ENCODE measurements at regions not wholly inside any gene's neighbourhood (a gene's known extent, or its start where the extent isn't known, plus 50 kb on each side); places are given as distances from the start of the nearest gene placed in this dataset.
A peak's percentile ranks its signal among the peaks of the same experiment; 100 is the strongest.

- no peak for DNase-seq (ENCODE audit: low read depth)
- TF ChIP-seq CTCF (IDR thresholded peaks at IDR 0.05; ENCODE audit: insufficient read depth, low read length) = peak; percentile 7
- H3K4me3 ChIP-seq (ENCODE audit: low read depth, low read length) = no peak overlapping the region
Observed at GRCh38 chr5:36751886-36752285, 124.7 kb upstream of the NIPBL start.

GRCh38 chr5:36755342-36755741, 121.2 kb upstream of the NIPBL start:
- no peak for DNase-seq (ENCODE audit: low read depth)
- TF ChIP-seq CTCF (IDR thresholded peaks at IDR 0.05; ENCODE audit: insufficient read depth, low read length) = no peak
- H3K4me3 ChIP-seq (ENCODE audit: low read depth, low read length) = no peak overlapping the region

- no peak for TF ChIP-seq CTCF (IDR thresholded peaks at IDR 0.05; ENCODE audit: insufficient read depth, low read length)
- no peak for DNase-seq (ENCODE audit: low read depth)
- no peak overlapping the region for H3K4me3 ChIP-seq (ENCODE audit: low read depth, low read length)
Observed at GRCh38 chr5:36755920-36756488, 120.6 kb upstream of the NIPBL start.

- DNase-seq (ENCODE audit: low read depth) = no peak
- H3K4me3 ChIP-seq (ENCODE audit: low read depth, low read length) = no peak overlapping the region
- no peak for TF ChIP-seq CTCF (IDR thresholded peaks at IDR 0.05; ENCODE audit: insufficient read depth, low read length)
Observed at GRCh38 chr5:36756848-36757247, 119.7 kb upstream of the NIPBL start.

GRCh38 chr5:36759117-36759516, 117.5 kb upstream of the NIPBL start:
- DNase-seq (ENCODE audit: low read depth) = no peak
- no peak overlapping the region for H3K4me3 ChIP-seq (ENCODE audit: low read depth, low read length)
- no peak for TF ChIP-seq CTCF (IDR thresholded peaks at IDR 0.05; ENCODE audit: insufficient read depth, low read length)

GRCh38 chr5:36763454-36763853, 113.1 kb upstream of the NIPBL start:
- no peak overlapping the region for H3K4me3 ChIP-seq (ENCODE audit: low read depth, low read length)
- DNase-seq (ENCODE audit: low read depth) = no peak
- no peak for TF ChIP-seq CTCF (IDR thresholded peaks at IDR 0.05; ENCODE audit: insufficient read depth, low read length)

- no peak for TF ChIP-seq CTCF (IDR thresholded peaks at IDR 0.05; ENCODE audit: insufficient read depth, low read length)
- no peak for DNase-seq (ENCODE audit: low read depth)
- H3K4me3 ChIP-seq (ENCODE audit: low read depth, low read length) = no peak overlapping the region
Observed at GRCh38 chr5:36765876-36766275, 110.7 kb upstream of the NIPBL start.

Data from fibroblast of the aortic adventitia (primary cell).